ENCODE measurements at regions not wholly inside any gene's neighbourhood (a gene's known extent, or its start where the extent isn't known, plus 50 kb on each side); places are given as distances from the start of the nearest gene placed in this dataset.
A peak's percentile ranks its signal among the peaks of the same experiment; 100 is the strongest.
"Not testable (repeated sequence)": the region's sequence is repeated elsewhere in the genome, so short reads cannot be mapped to it uniquely, and the experiment has no call there.

- H3K4me3 Mint-ChIP-seq; intact Hi-C loops (cut with micrococcal nuclease); ATAC-seq (ENCODE audit: low read depth); H3K36me3 Mint-ChIP-seq (ENCODE audit: low read depth); H3K9me3 Mint-ChIP-seq; H3K4me1 Mint-ChIP-seq; H3K27ac Mint-ChIP-seq; POLR2A ChIA-PET; CTCF ChIA-PET; DNase-seq; H3K27me3 Mint-ChIP-seq: not testable (repeated sequence)
These were observed 3732.0 kb upstream of the OR11H1 start for GRCh38 chr22:11795979-11796378.

GRCh38 chr22:11815481-11815880 is 3712.5 kb upstream of the OR11H1 start:
- H3K4me3 Mint-ChIP-seq; ATAC-seq (ENCODE audit: low read depth); intact Hi-C loops (cut with micrococcal nuclease); H3K9me3 Mint-ChIP-seq; H3K27me3 Mint-ChIP-seq; H3K36me3 Mint-ChIP-seq (ENCODE audit: low read depth); H3K27ac Mint-ChIP-seq; H3K4me1 Mint-ChIP-seq; DNase-seq; POLR2A ChIA-PET; CTCF ChIA-PET: not testable (repeated sequence)

- ATAC-seq (ENCODE audit: low read depth); H3K27ac Mint-ChIP-seq; H3K9me3 Mint-ChIP-seq; intact Hi-C loops (cut with micrococcal nuclease); H3K4me1 Mint-ChIP-seq; H3K36me3 Mint-ChIP-seq (ENCODE audit: low read depth); H3K4me3 Mint-ChIP-seq; CTCF ChIA-PET; POLR2A ChIA-PET; H3K27me3 Mint-ChIP-seq; DNase-seq: not testable (repeated sequence)
These were observed 3709.1 kb upstream of the OR11H1 start for GRCh38 chr22:11818845-11819244.

DNA sequence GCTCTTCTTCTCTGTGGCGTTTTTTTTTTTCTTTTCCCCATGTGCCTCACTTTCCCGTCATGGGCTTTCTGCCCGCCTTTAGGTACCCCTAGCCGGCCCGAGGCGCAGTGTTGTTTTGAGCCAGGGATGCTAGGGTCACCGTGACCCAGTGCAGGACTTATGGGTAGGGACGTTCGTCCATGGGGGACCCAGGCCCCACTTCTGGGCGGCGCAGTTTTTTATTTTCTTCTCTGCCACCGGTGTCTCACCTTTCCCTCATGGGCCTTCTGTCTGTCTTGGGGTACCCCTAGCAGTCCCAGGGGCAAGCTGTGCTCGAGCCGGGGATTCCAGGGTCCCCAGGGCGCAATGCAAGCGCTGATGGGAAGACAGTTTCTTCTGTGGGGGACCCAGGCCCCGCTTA is 3705.7 kb upstream of the OR11H1 start:
- ATAC-seq (ENCODE audit: low read depth); intact Hi-C loops (cut with micrococcal nuclease); H3K4me1 Mint-ChIP-seq; H3K27ac Mint-ChIP-seq; H3K36me3 Mint-ChIP-seq (ENCODE audit: low read depth); H3K4me3 Mint-ChIP-seq; POLR2A ChIA-PET; CTCF ChIA-PET; H3K9me3 Mint-ChIP-seq; DNase-seq; H3K27me3 Mint-ChIP-seq: not testable (repeated sequence)

- CTCF ChIA-PET; H3K4me3 Mint-ChIP-seq; POLR2A ChIA-PET; DNase-seq; H3K36me3 Mint-ChIP-seq (ENCODE audit: low read depth); H3K27ac Mint-ChIP-seq; ATAC-seq (ENCODE audit: low read depth); H3K27me3 Mint-ChIP-seq; intact Hi-C loops (cut with micrococcal nuclease); H3K4me1 Mint-ChIP-seq; H3K9me3 Mint-ChIP-seq: not testable (repeated sequence)
These were observed 3703.0 kb upstream of the OR11H1 start for GRCh38 chr22:11825009-11825408.

GRCh38 chr22:11826000-11826399 is 3702.0 kb upstream of the OR11H1 start:
- H3K4me1 Mint-ChIP-seq; H3K27me3 Mint-ChIP-seq; H3K27ac Mint-ChIP-seq; POLR2A ChIA-PET; H3K4me3 Mint-ChIP-seq; DNase-seq; H3K9me3 Mint-ChIP-seq; ATAC-seq (ENCODE audit: low read depth); H3K36me3 Mint-ChIP-seq (ENCODE audit: low read depth); CTCF ChIA-PET; intact Hi-C loops (cut with micrococcal nuclease): not testable (repeated sequence)

DNA sequence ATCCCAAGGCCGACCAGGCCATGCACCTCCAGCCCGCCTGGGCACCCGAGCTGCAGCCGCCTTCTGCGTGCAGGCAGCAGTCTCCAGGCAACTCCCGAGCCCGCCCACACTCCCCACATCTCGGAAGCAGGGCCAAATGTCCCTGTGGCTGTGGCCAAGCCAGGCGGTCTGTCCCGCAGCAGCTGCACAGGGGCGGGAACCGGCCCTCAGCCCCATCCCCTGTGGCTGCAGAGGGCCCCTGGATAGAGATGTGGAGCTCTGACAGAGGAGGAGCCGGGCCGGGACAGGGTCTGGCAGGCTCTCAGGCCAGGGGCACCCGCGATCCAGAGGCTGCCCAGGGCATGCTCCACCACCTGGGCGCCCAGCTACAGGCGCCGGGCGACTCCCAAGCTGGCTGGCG is 3698.6 kb upstream of the OR11H1 start:
- POLR2A ChIA-PET, H3K9me3 Mint-ChIP-seq: not testable (repeated sequence)

More for the DNA sequence above, 3698.6 kb upstream of the OR11H1 start:
- DNase-seq, result peak; percentile 15
- H3K36me3 Mint-ChIP-seq (ENCODE audit: low read depth); H3K4me1 Mint-ChIP-seq; H3K27me3 Mint-ChIP-seq; H3K27ac Mint-ChIP-seq; H3K4me3 Mint-ChIP-seq; intact Hi-C loops (cut with micrococcal nuclease); CTCF ChIA-PET; ATAC-seq (ENCODE audit: low read depth): not testable (repeated sequence)
